Tibial nerve (tissue), 3 donors: ENCODE measurements at regions not wholly inside any gene's neighbourhood (a gene's known extent, or its start where the extent isn't known, plus 50 kb on each side); places are given as distances from the start of the nearest gene placed in this dataset.

Source experiments
- CTCF ChIP-seq, 5 experiments: fragments of 200-600 bp in 3 of 5; fragments of 450-650 bp in 2 of 5; sonication (generic) in 3 of 5; IDR thresholded peaks; one replicate each; pipeline ENCODE4 v1.5.1; 2016 to 2019; ENCODE audit warnings: antibody characterized with exemption in 5 of 5, mild to moderate bottlenecking in 3 of 5, moderate library complexity in 2 of 5
- POLR2A ChIP-seq, 2 donors: fragments of 450-650 bp; IDR thresholded peaks; one replicate each; pipeline ENCODE4 v1.6.1; 2017; ENCODE audit warnings: antibody characterized with exemption in 2 of 2, mild to moderate bottlenecking in 2 of 2, moderate library complexity in 2 of 2

- TF ChIP-seq CTCF (IDR thresholded peaks at IDR 0.05) (no peak), POLR2A (IDR thresholded peaks at IDR 0.05) (no peak)
Measured at GRCh38 chr5:165425594-165425993, 1920.2 kb downstream of the MAT2B start.
